Dermis blood vessel endothelial cell (primary cell): ENCODE measurements at regions not wholly inside any gene's neighbourhood (a gene's known extent, or its start where the extent isn't known, plus 50 kb on each side); places are given as distances from the start of the nearest gene placed in this dataset.

Experiments used
- DNase-seq: peaks from one replicate; pipeline ENCODE4 v3.0.0; 2010

GRCh38 chr2:160970052-160970965 is 189.9 kb upstream of the TANK start:
- peak; percentile 88 for DNase-seq

- no peak for DNase-seq
Measured at GRCh38 chr2:160973991-160974390, 186.2 kb upstream of the TANK start.

- no peak for DNase-seq
Measured at GRCh38 chr2:160974803-160975202, 185.4 kb upstream of the TANK start.

- DNase-seq: no peak
Measured at GRCh38 chr2:160976797-160977196, 183.4 kb upstream of the TANK start.

GRCh38 chr2:160977376-160977775 is 182.9 kb upstream of the TANK start:
- DNase-seq: no peak

GRCh38 chr2:160977854-160978253 is 182.4 kb upstream of the TANK start:
- DNase-seq: no peak

- DNase-seq: peak; percentile 57
Measured at GRCh38 chr2:160984426-160985077, 175.7 kb upstream of the TANK start.

GRCh38 chr2:160989778-160990177 is 170.4 kb upstream of the TANK start:
- no peak for DNase-seq

- no peak for DNase-seq
Measured at GRCh38 chr2:160993654-160994061, 166.6 kb upstream of the TANK start.

GRCh38 chr2:160994141-160995002 is 165.9 kb upstream of the TANK start:
- peak; percentile 89 for DNase-seq

- DNase-seq: no peak
Measured at GRCh38 chr2:160996584-160996983, 163.6 kb upstream of the TANK start.

GRCh38 chr2:161004379-161004778 is 155.8 kb upstream of the TANK start:
- peak; percentile 46 for DNase-seq

GRCh38 chr2:161005170-161005569 is 155.1 kb upstream of the TANK start:
- DNase-seq: no peak

GRCh38 chr2:161008311-161008710 is 151.9 kb upstream of the TANK start:
- no peak for DNase-seq

- no peak for DNase-seq
Measured at GRCh38 chr2:161010503-161011015, 149.7 kb upstream of the TANK start.

- no peak for DNase-seq
Measured at GRCh38 chr2:161017780-161018470, 142.3 kb upstream of the TANK start.

- DNase-seq: no peak
Measured at GRCh38 chr2:161019311-161019710, 140.9 kb upstream of the TANK start.

GRCh38 chr2:161020437-161020836 is 139.8 kb upstream of the TANK start:
- no peak for DNase-seq

GRCh38 chr2:161028581-161028980 is 131.6 kb upstream of the TANK start:
- no peak for DNase-seq

- DNase-seq: no peak
Measured at GRCh38 chr2:161029321-161029720, 130.9 kb upstream of the TANK start.

GRCh38 chr2:161030260-161031063 is 129.8 kb upstream of the TANK start:
- DNase-seq: no peak
